ENCODE measurements at regions not wholly inside any gene's neighbourhood (a gene's known extent, or its start where the extent isn't known, plus 50 kb on each side); places are given as distances from the start of the nearest gene placed in this dataset.

GRCh38 chr19:24000656-24001055 is 86.0 kb downstream of the ZNF726 start:
- H2BK12ac ChIP-seq (ENCODE audit: low read length in 2 of 2) = no peak overlapping the region
- no peaks in the 10 kb centered on the region for H3K27me3 ChIP-seq (ENCODE audit: control insufficient read depth in 1 of 2, insufficient read depth in 1 of 2, low read length in 2 of 2)
- no peaks in the 10 kb centered on the region for H3K4me1 ChIP-seq (ENCODE audit: control insufficient read depth, insufficient read depth, low read depth, low read length)
- no peak overlapping the region for H4K8ac ChIP-seq (ENCODE audit: low read length)
- H2BK120ac ChIP-seq (ENCODE audit: low read depth, low read length) = no peak overlapping the region
- no peak overlapping the region for H2BK5ac ChIP-seq (ENCODE audit: low read depth, low read length, poor library complexity, severe bottlenecking)
- no peak overlapping the region for H3K9ac ChIP-seq (ENCODE audit: low read length)
- H2BK15ac ChIP-seq (ENCODE audit: low read depth, poor library complexity, severe bottlenecking) = no peak overlapping the region
- no CpG with 5 or more reads among the region's 2 CpGs for WGBS
- H2AK5ac ChIP-seq (ENCODE audit: low read length, severe bottlenecking) = no peak overlapping the region
- no peaks in the 10 kb centered on the region for H3K79me1 ChIP-seq (replicated peaks; ENCODE audit: low read length, poor library complexity, severe bottlenecking)
- no peak overlapping the region for H3K4me2 ChIP-seq (ENCODE audit: low read length, poor library complexity, severe bottlenecking)
- no peak overlapping the region for H3K4ac ChIP-seq (ENCODE audit: low read depth in 1 of 2, low read length in 2 of 2)
- no peak overlapping the region for H3K14ac ChIP-seq (ENCODE audit: low read length in 2 of 2)
- no peak overlapping the region for H3K23ac ChIP-seq (ENCODE audit: low read length in 2 of 2)
- no peak overlapping the region for H3K18ac ChIP-seq (ENCODE audit: low read depth in 1 of 2, low read length in 2 of 2)
- no peaks in the 10 kb centered on the region for H3K36me3 ChIP-seq (ENCODE audit: control insufficient read depth in 1 of 2, insufficient read depth in 2 of 2, low read depth in 1 of 2, low read length in 2 of 2)
- H2AFZ ChIP-seq (ENCODE audit: low read depth, low read length) = no peak overlapping the region
- no peak for DNase-seq
- H3K9me3 ChIP-seq (ENCODE audit: control insufficient read depth, low read length) = peaks cover 43% of the 10 kb centered on the region
- H4K91ac ChIP-seq (ENCODE audit: low read length) = no peak overlapping the region
- no peak overlapping the region for H3K4me3 ChIP-seq (ENCODE audit: insufficient read depth in 1 of 2, low read depth in 1 of 2, low read length in 2 of 2)
- no peak overlapping the region for H3K27ac ChIP-seq (ENCODE audit: low read length, poor library complexity, severe bottlenecking)

- H4K8ac ChIP-seq (ENCODE audit: low read length) = no peak overlapping the region
- no peaks in the 10 kb centered on the region for H3K36me3 ChIP-seq (ENCODE audit: control insufficient read depth in 1 of 2, insufficient read depth in 2 of 2, low read depth in 1 of 2, low read length in 2 of 2)
- H2AK5ac ChIP-seq (ENCODE audit: low read length, severe bottlenecking) = no peak overlapping the region
- 80% methylated on average over 21 of the region's 32 CpGs for WGBS
- DNase-seq = no peak
- H2BK15ac ChIP-seq (ENCODE audit: low read depth, poor library complexity, severe bottlenecking) = no peak overlapping the region
- no peak overlapping the region for H3K4me3 ChIP-seq (ENCODE audit: insufficient read depth in 1 of 2, low read depth in 1 of 2, low read length in 2 of 2)
- H3K27ac ChIP-seq (ENCODE audit: low read length, poor library complexity, severe bottlenecking) = no peak overlapping the region
- no peak overlapping the region for H3K9ac ChIP-seq (ENCODE audit: low read length)
- no peak overlapping the region for H3K18ac ChIP-seq (ENCODE audit: low read depth in 1 of 2, low read length in 2 of 2)
- no peak overlapping the region for H3K23ac ChIP-seq (ENCODE audit: low read length in 2 of 2)
- no peak overlapping the region for H3K4me2 ChIP-seq (ENCODE audit: low read length, poor library complexity, severe bottlenecking)
- H2BK12ac ChIP-seq (ENCODE audit: low read length in 2 of 2) = no peak overlapping the region
- no peak overlapping the region for H2BK5ac ChIP-seq (ENCODE audit: low read depth, low read length, poor library complexity, severe bottlenecking)
- no peak overlapping the region for H3K14ac ChIP-seq (ENCODE audit: low read length in 2 of 2)
- H3K27me3 ChIP-seq (ENCODE audit: control insufficient read depth in 1 of 2, insufficient read depth in 1 of 2, low read length in 2 of 2) = no peaks in the 10 kb centered on the region
- no peak overlapping the region for H2AFZ ChIP-seq (ENCODE audit: low read depth, low read length)
- no peak overlapping the region for H3K4ac ChIP-seq (ENCODE audit: low read depth in 1 of 2, low read length in 2 of 2)
- H3K79me1 ChIP-seq (replicated peaks; ENCODE audit: low read length, poor library complexity, severe bottlenecking) = no peaks in the 10 kb centered on the region
- H4K91ac ChIP-seq (ENCODE audit: low read length) = no peak overlapping the region
- H3K4me1 ChIP-seq (ENCODE audit: control insufficient read depth, insufficient read depth, low read depth, low read length) = no peaks in the 10 kb centered on the region
- H2BK120ac ChIP-seq (ENCODE audit: low read depth, low read length) = no peak overlapping the region
- peaks cover 27% of the 10 kb centered on the region for H3K9me3 ChIP-seq (ENCODE audit: control insufficient read depth, low read length)
Measured at GRCh38 chr19:24002256-24002945, 84.6 kb upstream of the ZNF254 start.

GRCh38 chr19:24003537-24003936 is 83.5 kb upstream of the ZNF254 start:
- no peak overlapping the region for H2AFZ ChIP-seq (ENCODE audit: low read depth, low read length)
- no peak overlapping the region for H3K18ac ChIP-seq (ENCODE audit: low read depth in 1 of 2, low read length in 2 of 2)
- no peak overlapping the region for H2AK5ac ChIP-seq (ENCODE audit: low read length, severe bottlenecking)
- H3K4me3 ChIP-seq (ENCODE audit: insufficient read depth in 1 of 2, low read depth in 1 of 2, low read length in 2 of 2) = no peak overlapping the region
- H2BK15ac ChIP-seq (ENCODE audit: low read depth, poor library complexity, severe bottlenecking) = no peak overlapping the region
- H4K91ac ChIP-seq (ENCODE audit: low read length) = no peak overlapping the region
- no peak overlapping the region for H3K23ac ChIP-seq (ENCODE audit: low read length in 2 of 2)
- H2BK120ac ChIP-seq (ENCODE audit: low read depth, low read length) = no peak overlapping the region
- no peak overlapping the region for H3K4ac ChIP-seq (ENCODE audit: low read depth in 1 of 2, low read length in 2 of 2)
- H3K9ac ChIP-seq (ENCODE audit: low read length) = no peak overlapping the region
- H3K9me3 ChIP-seq (ENCODE audit: control insufficient read depth, low read length) = peaks cover 24% of the 10 kb centered on the region
- H4K8ac ChIP-seq (ENCODE audit: low read length) = no peak overlapping the region
- no peak overlapping the region for H2BK12ac ChIP-seq (ENCODE audit: low read length in 2 of 2)
- H3K36me3 ChIP-seq (ENCODE audit: control insufficient read depth in 1 of 2, insufficient read depth in 2 of 2, low read depth in 1 of 2, low read length in 2 of 2) = no peaks in the 10 kb centered on the region
- H3K27ac ChIP-seq (ENCODE audit: low read length, poor library complexity, severe bottlenecking) = no peak overlapping the region
- no peaks in the 10 kb centered on the region for H3K27me3 ChIP-seq (ENCODE audit: control insufficient read depth in 1 of 2, insufficient read depth in 1 of 2, low read length in 2 of 2)
- H3K79me1 ChIP-seq (replicated peaks; ENCODE audit: low read length, poor library complexity, severe bottlenecking) = no peaks in the 10 kb centered on the region
- WGBS = 83% methylated on average over 11 of the region's 19 CpGs
- H2BK5ac ChIP-seq (ENCODE audit: low read depth, low read length, poor library complexity, severe bottlenecking) = no peak overlapping the region
- DNase-seq = no peak
- no peak overlapping the region for H3K4me2 ChIP-seq (ENCODE audit: low read length, poor library complexity, severe bottlenecking)
- H3K4me1 ChIP-seq (ENCODE audit: control insufficient read depth, insufficient read depth, low read depth, low read length) = no peaks in the 10 kb centered on the region
- no peak overlapping the region for H3K14ac ChIP-seq (ENCODE audit: low read length in 2 of 2)

GRCh38 chr19:24004166-24004565 is 82.8 kb upstream of the ZNF254 start:
- Histone ChIP-seq H4K91ac (ENCODE audit: low read length) (no peak overlapping the region), H2BK120ac (ENCODE audit: low read depth, low read length) (no peak overlapping the region), H3K23ac (ENCODE audit: low read length in 2 of 2) (no peak overlapping the region), H3K27me3 (ENCODE audit: control insufficient read depth in 1 of 2, insufficient read depth in 1 of 2, low read length in 2 of 2) (no peaks in the 10 kb centered on the region), H2BK15ac (ENCODE audit: low read depth, poor library complexity, severe bottlenecking) (no peak overlapping the region), H3K9me3 (ENCODE audit: control insufficient read depth, low read length) (peaks cover 19% of the 10 kb centered on the region), H2AFZ (ENCODE audit: low read depth, low read length) (no peak overlapping the region), H4K8ac (ENCODE audit: low read length) (no peak overlapping the region), H2BK5ac (ENCODE audit: low read depth, low read length, poor library complexity, severe bottlenecking) (no peak overlapping the region), H2AK5ac (ENCODE audit: low read length, severe bottlenecking) (no peak overlapping the region), H3K79me1 (replicated peaks; ENCODE audit: low read length, poor library complexity, severe bottlenecking) (no peaks in the 10 kb centered on the region), H3K14ac (ENCODE audit: low read length in 2 of 2) (no peak overlapping the region), H2BK12ac (ENCODE audit: low read length in 2 of 2) (no peak overlapping the region), H3K27ac (ENCODE audit: low read length, poor library complexity, severe bottlenecking) (no peak overlapping the region), H3K4me1 (ENCODE audit: control insufficient read depth, insufficient read depth, low read depth, low read length) (no peaks in the 10 kb centered on the region), H3K36me3 (ENCODE audit: control insufficient read depth in 1 of 2, insufficient read depth in 2 of 2, low read depth in 1 of 2, low read length in 2 of 2) (no peaks in the 10 kb centered on the region), H3K4ac (ENCODE audit: low read depth in 1 of 2, low read length in 2 of 2) (no peak overlapping the region), H3K9ac (ENCODE audit: low read length) (no peak overlapping the region), H3K4me3 (ENCODE audit: insufficient read depth in 1 of 2, low read depth in 1 of 2, low read length in 2 of 2) (no peak overlapping the region), H3K18ac (ENCODE audit: low read depth in 1 of 2, low read length in 2 of 2) (no peak overlapping the region), H3K4me2 (ENCODE audit: low read length, poor library complexity, severe bottlenecking) (no peak overlapping the region)
- WGBS = 51% methylated on average over 6 of the region's 6 CpGs
- no peak for DNase-seq

All from mesenchymal stem cell (in vitro differentiated cells and primary cell).